Parathyroid adenoma (tissue), 2 donors: ENCODE measurements at regions not wholly inside any gene's neighbourhood (a gene's known extent, or its start where the extent isn't known, plus 50 kb on each side); places are given as distances from the start of the nearest gene placed in this dataset.
"Not testable (repeated sequence)": the region's sequence is repeated elsewhere in the genome, so short reads cannot be mapped to it uniquely, and the experiment has no call there.

ENCODE experiments used
- H2AFZ ChIP-seq: fragments of 300-600 bp; sonication (generic); one replicate; pipeline ENCODE4 v1.7.0; 2017; ENCODE audit warnings: antibody characterized with exemption, mild to moderate bottlenecking
- H3K27ac ChIP-seq: fragments of 300-600 bp; sonication (generic); one replicate; pipeline ENCODE4 v1.7.0; 2017
- H3K27me3 ChIP-seq: fragments of 300-600 bp; sonication (generic); one replicate; pipeline ENCODE4 v1.7.0; 2017; ENCODE audit warnings: low read length; ENCODE audit not compliant: control insufficient read depth, insufficient read depth
- H3K36me3 ChIP-seq: fragments of 300-600 bp; sonication (generic); one replicate; pipeline ENCODE4 v1.7.0; 2017; ENCODE audit warnings: low read length; ENCODE audit not compliant: control insufficient read depth, insufficient read depth
- H3K4me1 ChIP-seq: fragments of 300-600 bp; sonication (generic); one replicate; pipeline ENCODE4 v1.7.0; 2017; ENCODE audit warnings: control low read depth
- H3K4me2 ChIP-seq: fragments of 300-600 bp; sonication (generic); one replicate; pipeline ENCODE4 v1.7.0; 2017; ENCODE audit warnings: low read length
- H3K4me3 ChIP-seq: fragments of 300-600 bp; sonication (generic); one replicate; pipeline ENCODE4 v1.7.0; 2017; ENCODE audit warnings: low read depth, low read length
- H3K79me2 ChIP-seq: fragments of 300-600 bp; sonication (generic); one replicate; pipeline ENCODE4 v1.7.0; 2017; ENCODE audit warnings: control low read depth
- H3K9ac ChIP-seq: fragments of 300-600 bp; sonication (generic); one replicate; pipeline ENCODE4 v1.7.0; 2017; ENCODE audit warnings: mild to moderate bottlenecking
- H3K9me3 ChIP-seq: fragments of 300-600 bp; sonication (generic); one replicate; pipeline ENCODE4 v1.7.0; 2017; ENCODE audit warnings: low read length; ENCODE audit not compliant: control insufficient read depth
- CTCF ChIP-seq: fragments of 300-600 bp; sonication (generic); IDR thresholded peaks from one replicate; pipeline ENCODE4 v1.7.0; 2017; ENCODE audit warnings: antibody characterized with exemption, mild to moderate bottlenecking
- donor health status: primary hyperparathyroidism.

- H3K36me3 ChIP-seq, result no peaks in the 10 kb centered on the region
- no peaks in the 10 kb centered on the region for H3K9me3 ChIP-seq
- no peak for TF ChIP-seq CTCF
- H3K4me2 ChIP-seq, result no peak overlapping the region
- H3K4me1 ChIP-seq, result no peaks in the 10 kb centered on the region
- no peak overlapping the region for H2AFZ ChIP-seq
- no peaks in the 10 kb centered on the region for H3K79me2 ChIP-seq
- no peak overlapping the region for H3K4me3 ChIP-seq
- no peak overlapping the region for H3K27ac ChIP-seq
- no peaks in the 10 kb centered on the region for H3K27me3 ChIP-seq
- H3K9ac ChIP-seq, result no peak overlapping the region
These were observed 258.3 kb downstream of the SRGAP2C start for GRCh38 chr1:121443001-121443540.

- Histone ChIP-seq H3K4me3 (no peak overlapping the region), H3K4me2 (no peak overlapping the region), H3K4me1 (no peaks in the 10 kb centered on the region), H3K9me3 (no peaks in the 10 kb centered on the region), H3K36me3 (no peaks in the 10 kb centered on the region), H3K9ac (no peak overlapping the region), H2AFZ (no peak overlapping the region), H3K27ac (no peak overlapping the region), H3K27me3 (no peaks in the 10 kb centered on the region), H3K79me2 (no peaks in the 10 kb centered on the region)
- no peak for TF ChIP-seq CTCF
These were observed 259.3 kb downstream of the SRGAP2C start for GRCh38 chr1:121444096-121444495.

GRCh38 chr1:121445679-121446078 is 260.9 kb downstream of the SRGAP2C start:
- no peaks in the 10 kb centered on the region for H3K27me3 ChIP-seq
- no peak overlapping the region for H3K4me3 ChIP-seq
- no peaks in the 10 kb centered on the region for H3K9me3 ChIP-seq
- no peak for TF ChIP-seq CTCF
- no peaks in the 10 kb centered on the region for H3K79me2 ChIP-seq
- no peak overlapping the region for H3K4me2 ChIP-seq
- no peak overlapping the region for H3K9ac ChIP-seq
- H3K27ac ChIP-seq, result no peak overlapping the region
- H2AFZ ChIP-seq, result no peak overlapping the region
- no peaks in the 10 kb centered on the region for H3K4me1 ChIP-seq
- no peaks in the 10 kb centered on the region for H3K36me3 ChIP-seq

GRCh38 chr1:121447280-121447923 is 262.6 kb downstream of the SRGAP2C start:
- H3K9ac ChIP-seq, H3K4me3 ChIP-seq, H3K36me3 ChIP-seq, H3K9me3 ChIP-seq, H3K4me1 ChIP-seq, H3K27ac ChIP-seq, H2AFZ ChIP-seq, H3K4me2 ChIP-seq, H3K27me3 ChIP-seq, H3K79me2 ChIP-seq: not testable (repeated sequence)
- TF ChIP-seq CTCF, result peak; percentile 39

- H3K4me1 ChIP-seq, H3K4me2 ChIP-seq, H3K9me3 ChIP-seq, H3K27me3 ChIP-seq, H3K79me2 ChIP-seq, H3K27ac ChIP-seq, H3K4me3 ChIP-seq, H3K9ac ChIP-seq, H3K36me3 ChIP-seq, H2AFZ ChIP-seq: not testable (repeated sequence)
These were observed 263.3 kb downstream of the SRGAP2C start for GRCh38 chr1:121448064-121448463.
